Spleen (tissue), 11 donors: ENCODE measurements at regions not wholly inside any gene's neighbourhood (a gene's known extent, or its start where the extent isn't known, plus 50 kb on each side); places are given as distances from the start of the nearest gene placed in this dataset.

Source experiments
- DNase-seq: peaks from one replicate; pipeline ENCODE4 v3.0.0-alpha.2; 2020
- H3K27ac ChIP-seq, 8 donors: fragments of 200-600 bp; sonication (generic) in 7 of 8; 1 replicate in 4 of 8; 2 replicates in 4 of 8; pipeline versions ENCODE4 v1.5.0 to v1.8.0; 2016 to 2021; ENCODE audit warnings: inconsistent platforms in 4 of 8, mild to moderate bottlenecking in 4 of 8, moderate library complexity in 1 of 8
- H3K27me3 ChIP-seq, 7 donors: fragments of 200-600 bp; sonication (generic) in 6 of 7; replicated peaks in 1 of 7; 1 replicate in 4 of 7; 2 replicates in 3 of 7; pipeline versions ENCODE4 v1.5.0 to v1.8.0; 2016 to 2021; ENCODE audit warnings: inconsistent platforms in 3 of 7, mild to moderate bottlenecking in 1 of 7
- H3K36me3 ChIP-seq, 6 donors: fragments of 200-600 bp; sonication (generic) in 5 of 6; 1 replicate in 4 of 6; 2 replicates in 2 of 6; pipeline versions ENCODE4 v1.5.0 to v1.8.0; 2016 to 2021; ENCODE audit warnings: inconsistent platforms in 2 of 6
- H3K4me1 ChIP-seq, 6 donors: fragments of 200-600 bp; sonication (generic) in 5 of 6; 1 replicate in 3 of 6; 2 replicates in 3 of 6; pipeline versions ENCODE4 v1.5.0 to v1.8.0; 2016 to 2021; ENCODE audit warnings: inconsistent platforms in 3 of 6
- H3K4me3 ChIP-seq, 8 donors: fragments of 200-600 bp; sonication (generic) in 7 of 8; 1 replicate in 4 of 8; 2 replicates in 4 of 8; pipeline versions ENCODE4 v1.5.0 to v1.8.0; 2016 to 2021; ENCODE audit warnings: inconsistent platforms in 4 of 8, mild to moderate bottlenecking in 4 of 8, moderate library complexity in 2 of 8
- H3K9me3 ChIP-seq, 8 donors: fragments of 200-600 bp; sonication (generic) in 7 of 8; 1 replicate in 4 of 8; 2 replicates in 4 of 8; pipeline versions ENCODE4 v1.5.0 to v1.8.0; 2016 to 2021; ENCODE audit warnings: inconsistent platforms in 4 of 8
- CTCF ChIP-seq, 11 experiments: fragments of 200-600 bp in 7 of 11; fragments of 450-650 bp in 4 of 11; sonication (generic) in 4 of 11; IDR thresholded peaks in 8 of 11; conservative IDR thresholded peaks in 3 of 11; 1 replicate in 7 of 11; 2 replicates in 4 of 11; pipeline versions ENCODE4 v1.4.0 to v1.8.0; 2016 to 2021; ENCODE audit warnings: antibody characterized with exemption in 11 of 11, inconsistent platforms in 4 of 11, mild to moderate bottlenecking in 1 of 11
- POLR2A ChIP-seq, 3 donors: fragments of 450-650 bp; IDR thresholded peaks; one replicate each; pipeline ENCODE4 v1.5.1; 2017; ENCODE audit warnings: antibody characterized with exemption in 3 of 3, mild to moderate bottlenecking in 1 of 3
- POLR2AphosphoS5 ChIP-seq, 3 donors: sonication (generic); formaldehyde crosslinking; IDR thresholded peaks; one replicate each; pipeline ENCODE4 v1.5.1; 2017; ENCODE audit warnings: antibody characterized with exemption in 3 of 3
- WGBS, 5 donors: extraction: QIAGEN DNeasy Blood & Tissue Kit in 3 of 5; methylation state at CpG; one replicate each; pipeline versions ENCODE4 v1.1.5 to v1.1.7; 2013 to 2018; 5-methylcytosine and 5-hydroxymethylcytosine counted together
- intact Hi-C: fragments of 100-400 bp; cut with DNase I; formaldehyde crosslinking; loops from one replicate; pipeline ENCODE4 v1.15.0; 2023; ENCODE audit warnings: low total_unique reads
- donor health status: healthy with polysubstance abuse.
- donor health status: DM: no; HTN: no; CAD: no; lungs with moderate emphysema.
- donor health status: DM: no; HTN: no; CAD: no.
- donor health status: Bipolar disorder and iron deficiency.
- donor health status: healthy.
- donor health status: DM: no; HTN: no; CAD: no.
- donor health status: DM: yes; HTN: yes; CAD: no.

GRCh38 chr13:33723772-33724435 is 94.0 kb upstream of the RFC3 start:
- Histone ChIP-seq H3K27me3 (peaks cover 0 to 6% (median 0%) of the 10 kb centered on the region in 7 donors), H3K27ac (peak overlapping the region in 5 of 8 donors; percentile 54 to 78 (median 63)), H3K4me3 (no peak overlapping the region), H3K36me3 (no peaks in the 10 kb centered on the region), H3K9me3 (peaks cover 0 to 6% (median 0%) of the 10 kb centered on the region in 8 donors), H3K4me1 (peaks cover 16 to 44% (median 33%) of the 10 kb centered on the region in 6 donors)
- peak; percentile 82 for DNase-seq
- TF ChIP-seq CTCF (IDR thresholded peaks at IDR 0.05 in 8 of 11, conservative IDR thresholded peaks at IDR 0.05 in 3 of 11) (peak; percentile 33 to 83 (median 73)), POLR2A (IDR thresholded peaks at IDR 0.05) (no peak), POLR2AphosphoS5 (IDR thresholded peaks at IDR 0.05) (peak in 1 of 3 donors; percentile 57)
- WGBS, 5 donors: 6 to 10% (median 7%) methylated on average over 4 of the region's 4 CpGs
- intact Hi-C loops: loop anchor here (10.0 kb wide), 1 partner anchor 499 kb away; no protein-coding TSS in a partner anchor

GRCh38 chr13:33725340-33725739 is 92.6 kb upstream of the RFC3 start:
- no peaks in the 10 kb centered on the region for H3K36me3 ChIP-seq
- H3K9me3 ChIP-seq: no peaks in the 10 kb centered on the region
- 88 to 95% (median 93%) methylated on average over 2 of the region's 2 CpGs for WGBS, 5 donors
- TF ChIP-seq POLR2AphosphoS5 (IDR thresholded peaks at IDR 0.05): no peak
- TF ChIP-seq CTCF (IDR thresholded peaks at IDR 0.05 in 8 of 11, conservative IDR thresholded peaks at IDR 0.05 in 3 of 11): no peak
- TF ChIP-seq POLR2A (IDR thresholded peaks at IDR 0.05): no peak
- peaks cover 16 to 58% (median 43%) of the 10 kb centered on the region in 6 donors for H3K4me1 ChIP-seq
- no peak overlapping the region for H3K4me3 ChIP-seq
- intact Hi-C loops: loop anchor here (10.0 kb wide), 1 partner anchor 501 kb away; no protein-coding TSS in a partner anchor
- no peak for DNase-seq
- H3K27me3 ChIP-seq: peaks cover 0 to 6% (median 0%) of the 10 kb centered on the region in 7 donors
- no peak overlapping the region for H3K27ac ChIP-seq

GRCh38 chr13:33727297-33728083 is 90.5 kb upstream of the RFC3 start:
- no peaks in the 10 kb centered on the region for H3K36me3 ChIP-seq
- H3K4me1 ChIP-seq: peaks cover 16 to 57% (median 42%) of the 10 kb centered on the region in 6 donors
- H3K27me3 ChIP-seq: peaks cover 0 to 11% (median 0%) of the 10 kb centered on the region in 7 donors
- intact Hi-C loops: loop anchor here (10.0 kb wide), 1 partner anchor 503 kb away; no protein-coding TSS in a partner anchor
- peak overlapping the region in 6 of 8 donors; percentile 12 to 87 (median 84) for H3K27ac ChIP-seq
- TF ChIP-seq POLR2A (IDR thresholded peaks at IDR 0.05): no peak
- DNase-seq: no peak
- H3K9me3 ChIP-seq: no peaks in the 10 kb centered on the region
- no peak overlapping the region for H3K4me3 ChIP-seq
- WGBS, 5 donors: 74 to 83% (median 77%) methylated on average over 4 of the region's 4 CpGs

GRCh38 chr13:33728271-33729037 is 89.5 kb upstream of the RFC3 start:
- peak overlapping the region in 1 of 8 donors; percentile 33 for H3K4me3 ChIP-seq
- H3K4me1 ChIP-seq: peaks cover 10 to 47% (median 33%) of the 10 kb centered on the region in 6 donors

More at GRCh38 chr13:33728271-33729037, 89.5 kb upstream of the RFC3 start:
- Histone ChIP-seq H3K9me3 (no peaks in the 10 kb centered on the region), H3K36me3 (no peaks in the 10 kb centered on the region), H3K27me3 (peaks cover 0 to 11% (median 0%) of the 10 kb centered on the region in 7 donors), H3K27ac (peak overlapping the region in 7 of 8 donors; percentile 65 to 87 (median 82))
- intact Hi-C loops: loop anchor here (10.0 kb wide), 1 partner anchor 504 kb away; no protein-coding TSS in a partner anchor
- 33 to 51% (median 47%) methylated on average over 7 of the region's 7 CpGs for WGBS, 5 donors
- DNase-seq: no peak
- TF ChIP-seq POLR2AphosphoS5 (IDR thresholded peaks at IDR 0.05) (peak in 1 of 3 donors; percentile 6), POLR2A (IDR thresholded peaks at IDR 0.05) (no peak)
